Stimulated activated memory B cell treated with anti-CD40 and anti-IgM and Interleukin-4, amounts not matched to agents 10 μg/mL and 1 μg/mL and 100 μg/mL, for 72 hours (primary cell): ENCODE measurements at regions not wholly inside any gene's neighbourhood (a gene's known extent, or its start where the extent isn't known, plus 50 kb on each side); places are given as distances from the start of the nearest gene placed in this dataset.

ENCODE experiments used
- ATAC-seq: fragments of 150-1000 bp; cut with Tn5 transposase; 2 replicates; pipeline ENCODE4 v1.10.0; 2021
- H3K27ac Mint-ChIP-seq: one replicate; pipeline ENCODE4 v1.8.0; 2022; ENCODE audit warnings: mild to moderate bottlenecking, mixed read lengths
- H3K27me3 Mint-ChIP-seq: one replicate; pipeline ENCODE4 v1.8.0; 2022; ENCODE audit warnings: mixed read lengths
- H3K36me3 Mint-ChIP-seq: one replicate; pipeline ENCODE4 v1.8.0; 2022; ENCODE audit warnings: mixed read lengths
- H3K4me1 Mint-ChIP-seq: one replicate; pipeline ENCODE4 v1.8.0; 2022; ENCODE audit warnings: mixed read lengths
- H3K4me3 Mint-ChIP-seq: one replicate; pipeline ENCODE4 v1.8.0; 2022; ENCODE audit warnings: mild to moderate bottlenecking, moderate library complexity, mixed read lengths
- H3K9me3 Mint-ChIP-seq: one replicate; pipeline ENCODE4 v1.8.0; 2022; ENCODE audit warnings: mixed read lengths

GRCh38 chr12:65681226-65681625 is 143.1 kb upstream of the HMGA2 start:
- no peak for ATAC-seq
- Mint-ChIP-seq H3K27me3 (no peaks in the 10 kb centered on the region), H3K27ac (no peak overlapping the region), H3K9me3 (peaks cover 6% of the 10 kb centered on the region), H3K4me3 (no peak overlapping the region), H3K4me1 (no peaks in the 10 kb centered on the region), H3K36me3 (no peaks in the 10 kb centered on the region)

DNA sequence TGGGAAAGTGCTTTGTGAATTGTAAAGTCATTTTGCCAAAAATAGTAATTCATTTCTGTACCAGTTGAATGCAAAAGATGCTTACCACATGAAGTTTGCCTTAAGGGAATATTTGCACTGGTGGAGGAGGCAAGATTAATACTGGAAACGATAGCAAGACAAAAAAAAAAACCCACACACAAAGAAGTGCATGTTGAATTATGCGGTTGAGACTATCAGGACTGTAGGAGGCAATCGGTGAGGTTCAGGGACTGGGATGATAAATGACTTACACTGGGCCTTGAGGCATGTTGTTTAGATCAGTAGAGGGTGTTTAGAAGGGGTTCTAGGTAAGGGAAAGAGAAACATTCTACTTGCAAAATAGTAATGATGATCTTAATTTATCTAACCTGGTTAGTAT is 142.2 kb upstream of the HMGA2 start:
- Mint-ChIP-seq H3K9me3 (peaks cover 6% of the 10 kb centered on the region), H3K36me3 (no peaks in the 10 kb centered on the region), H3K4me1 (no peaks in the 10 kb centered on the region), H3K27me3 (no peaks in the 10 kb centered on the region), H3K4me3 (no peak overlapping the region), H3K27ac (no peak overlapping the region)
- no peak for ATAC-seq

GRCh38 chr12:65684906-65685305 is 139.4 kb upstream of the HMGA2 start:
- H3K4me3 Mint-ChIP-seq: no peak overlapping the region
- no peaks in the 10 kb centered on the region for H3K27me3 Mint-ChIP-seq
- no peaks in the 10 kb centered on the region for H3K4me1 Mint-ChIP-seq
- H3K36me3 Mint-ChIP-seq: no peaks in the 10 kb centered on the region
- peaks cover 6% of the 10 kb centered on the region for H3K9me3 Mint-ChIP-seq
- H3K27ac Mint-ChIP-seq: no peak overlapping the region
- no peak for ATAC-seq

GRCh38 chr12:65685514-65685913 is 138.8 kb upstream of the HMGA2 start:
- Mint-ChIP-seq H3K27me3 (no peaks in the 10 kb centered on the region), H3K4me3 (no peak overlapping the region), H3K9me3 (peaks cover 6% of the 10 kb centered on the region), H3K27ac (no peak overlapping the region), H3K4me1 (no peaks in the 10 kb centered on the region), H3K36me3 (no peaks in the 10 kb centered on the region)
- ATAC-seq: no peak

GRCh38 chr12:65689508-65689907 is 134.8 kb upstream of the HMGA2 start:
- Mint-ChIP-seq H3K27me3 (no peaks in the 10 kb centered on the region), H3K36me3 (no peaks in the 10 kb centered on the region), H3K27ac (no peak overlapping the region), H3K9me3 (peaks cover 3% of the 10 kb centered on the region), H3K4me1 (no peaks in the 10 kb centered on the region), H3K4me3 (no peak overlapping the region)
- ATAC-seq: no peak

GRCh38 chr12:65690477-65690876 is 133.8 kb upstream of the HMGA2 start:
- ATAC-seq: no peak
- Mint-ChIP-seq H3K27me3 (no peaks in the 10 kb centered on the region), H3K4me3 (no peak overlapping the region), H3K27ac (no peak overlapping the region), H3K36me3 (no peaks in the 10 kb centered on the region), H3K4me1 (no peaks in the 10 kb centered on the region), H3K9me3 (no peaks in the 10 kb centered on the region)

GRCh38 chr12:65694130-65694529 is 130.2 kb upstream of the HMGA2 start:
- Mint-ChIP-seq H3K36me3 (no peaks in the 10 kb centered on the region), H3K4me1 (no peaks in the 10 kb centered on the region), H3K4me3 (no peak overlapping the region), H3K27me3 (no peaks in the 10 kb centered on the region), H3K27ac (no peak overlapping the region), H3K9me3 (no peaks in the 10 kb centered on the region)
- ATAC-seq: no peak

GRCh38 chr12:65695113-65695865 is 129.0 kb upstream of the HMGA2 start:
- Mint-ChIP-seq H3K36me3 (no peaks in the 10 kb centered on the region), H3K27ac (no peak overlapping the region)
- ATAC-seq: no peak

DNA sequence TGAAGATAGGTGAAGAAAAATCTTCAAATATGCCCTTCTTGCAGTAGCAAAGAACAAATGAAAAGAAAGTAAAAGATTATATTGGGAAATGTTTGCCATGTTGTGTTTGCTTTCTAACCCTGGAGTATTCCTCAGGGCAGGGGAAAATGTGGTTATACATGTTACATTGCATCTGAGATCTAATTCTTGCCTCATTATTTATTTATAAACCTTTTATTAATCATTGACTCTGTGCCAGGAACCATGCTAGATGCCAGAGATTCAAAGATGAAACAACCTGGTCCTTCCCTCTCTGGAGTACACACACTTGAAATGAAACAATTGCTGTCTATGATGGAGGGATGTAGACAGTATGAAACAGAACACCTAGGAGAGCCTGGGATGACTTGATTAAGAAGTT is 128.1 kb upstream of the HMGA2 start:
- no peak for ATAC-seq
- Mint-ChIP-seq H3K4me3 (no peak overlapping the region), H3K27me3 (no peaks in the 10 kb centered on the region), H3K36me3 (no peaks in the 10 kb centered on the region), H3K27ac (no peak overlapping the region), H3K9me3 (no peaks in the 10 kb centered on the region), H3K4me1 (no peaks in the 10 kb centered on the region)

More at GRCh38 chr12:65695113-65695865, 129.0 kb upstream of the HMGA2 start:
- Mint-ChIP-seq H3K9me3 (no peaks in the 10 kb centered on the region), H3K4me1 (no peaks in the 10 kb centered on the region), H3K27me3 (no peaks in the 10 kb centered on the region), H3K4me3 (no peak overlapping the region)

GRCh38 chr12:65699251-65699650 is 125.0 kb upstream of the HMGA2 start:
- H3K27ac Mint-ChIP-seq: no peak overlapping the region
- ATAC-seq: no peak
- H3K27me3 Mint-ChIP-seq: no peaks in the 10 kb centered on the region
- H3K9me3 Mint-ChIP-seq: peaks cover 2% of the 10 kb centered on the region
- H3K4me1 Mint-ChIP-seq: no peaks in the 10 kb centered on the region
- no peak overlapping the region for H3K4me3 Mint-ChIP-seq
- no peaks in the 10 kb centered on the region for H3K36me3 Mint-ChIP-seq

GRCh38 chr12:65703176-65703575 is 121.1 kb upstream of the HMGA2 start:
- H3K4me3 Mint-ChIP-seq: no peak overlapping the region
- no peaks in the 10 kb centered on the region for H3K27me3 Mint-ChIP-seq
- H3K27ac Mint-ChIP-seq: no peak overlapping the region
- no peaks in the 10 kb centered on the region for H3K4me1 Mint-ChIP-seq
- no peaks in the 10 kb centered on the region for H3K36me3 Mint-ChIP-seq
- ATAC-seq: no peak
- peaks cover 19% of the 10 kb centered on the region for H3K9me3 Mint-ChIP-seq

DNA sequence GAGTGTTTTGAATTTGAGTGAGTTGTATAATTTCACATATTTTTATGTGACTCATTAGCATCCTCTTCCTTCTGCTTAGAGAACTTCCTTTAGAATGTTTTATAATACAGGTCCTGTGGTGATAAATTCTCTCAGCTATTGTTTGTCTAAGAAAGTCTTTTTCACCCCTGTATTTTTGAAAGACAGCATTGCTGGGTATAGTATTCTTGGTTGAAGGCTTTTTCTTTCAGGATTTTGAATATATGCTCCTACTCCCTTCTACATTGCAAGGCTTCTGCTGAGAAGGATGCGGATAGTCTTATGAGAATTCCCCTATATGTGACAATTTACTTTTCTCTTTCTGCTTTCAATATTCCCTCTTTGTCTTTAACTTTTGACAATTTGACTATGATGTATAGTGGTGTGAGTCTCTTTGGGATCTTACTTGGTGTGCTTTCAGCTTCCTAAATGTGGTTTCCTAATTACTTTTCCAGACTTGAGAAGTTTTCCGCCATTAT is 118.9 kb upstream of the HMGA2 start:
- H3K27ac Mint-ChIP-seq: no peak overlapping the region
- H3K36me3 Mint-ChIP-seq: no peaks in the 10 kb centered on the region
- H3K4me1 Mint-ChIP-seq: no peaks in the 10 kb centered on the region

GRCh38 chr12:65707051-65707450 is 117.2 kb upstream of the HMGA2 start:
- H3K4me3 Mint-ChIP-seq: no peak overlapping the region
- peaks cover 19% of the 10 kb centered on the region for H3K9me3 Mint-ChIP-seq
- ATAC-seq: no peak
- H3K27me3 Mint-ChIP-seq: peaks cover 8% of the 10 kb centered on the region
- H3K36me3 Mint-ChIP-seq: no peaks in the 10 kb centered on the region
- no peak overlapping the region for H3K27ac Mint-ChIP-seq
- H3K4me1 Mint-ChIP-seq: no peaks in the 10 kb centered on the region

More for the DNA sequence above, 118.9 kb upstream of the HMGA2 start:
- H3K27me3 Mint-ChIP-seq: no peaks in the 10 kb centered on the region
- peaks cover 19% of the 10 kb centered on the region for H3K9me3 Mint-ChIP-seq
- no peak for ATAC-seq
- no peak overlapping the region for H3K4me3 Mint-ChIP-seq

DNA sequence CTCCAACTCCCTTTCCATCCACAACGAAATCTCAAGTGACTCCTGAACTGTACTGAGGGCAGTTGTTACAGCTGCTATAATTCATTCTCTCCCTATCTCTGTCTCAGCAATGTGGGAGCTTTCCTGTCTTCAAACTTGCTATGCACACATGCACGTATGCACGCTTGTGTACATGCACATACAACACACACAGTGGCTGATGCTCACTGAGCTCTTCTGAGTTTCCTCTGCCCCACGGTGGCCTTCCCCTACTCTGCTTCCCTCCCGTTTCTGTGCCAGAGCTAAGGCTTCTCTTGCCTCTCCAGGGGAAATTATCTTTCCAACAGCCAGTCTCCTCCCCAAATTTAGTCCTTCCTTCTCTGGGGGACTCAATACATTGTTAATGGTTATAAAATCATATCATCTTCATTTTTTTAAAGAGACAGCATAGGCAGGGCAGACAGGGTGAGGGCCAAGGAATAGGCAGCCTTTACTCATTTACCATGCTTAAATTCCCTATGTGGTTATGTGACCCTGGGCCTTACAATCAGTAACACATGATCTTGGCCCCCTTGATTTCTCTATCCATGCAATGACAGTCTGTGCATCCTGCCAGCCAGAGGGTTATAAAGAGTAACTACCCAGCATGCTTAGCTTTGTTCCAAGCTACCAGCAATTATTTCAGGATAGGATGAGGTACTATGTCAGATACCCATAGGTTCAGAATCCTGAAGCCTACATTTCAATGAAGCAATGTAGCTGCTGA is 111.9 kb upstream of the HMGA2 start:
- peaks cover 8% of the 10 kb centered on the region for H3K27me3 Mint-ChIP-seq
- no peaks in the 10 kb centered on the region for H3K36me3 Mint-ChIP-seq
- no peak overlapping the region for H3K4me3 Mint-ChIP-seq
- no peak overlapping the region for H3K27ac Mint-ChIP-seq
- ATAC-seq: no peak
- no peaks in the 10 kb centered on the region for H3K4me1 Mint-ChIP-seq
- H3K9me3 Mint-ChIP-seq: no peaks in the 10 kb centered on the region

DNA sequence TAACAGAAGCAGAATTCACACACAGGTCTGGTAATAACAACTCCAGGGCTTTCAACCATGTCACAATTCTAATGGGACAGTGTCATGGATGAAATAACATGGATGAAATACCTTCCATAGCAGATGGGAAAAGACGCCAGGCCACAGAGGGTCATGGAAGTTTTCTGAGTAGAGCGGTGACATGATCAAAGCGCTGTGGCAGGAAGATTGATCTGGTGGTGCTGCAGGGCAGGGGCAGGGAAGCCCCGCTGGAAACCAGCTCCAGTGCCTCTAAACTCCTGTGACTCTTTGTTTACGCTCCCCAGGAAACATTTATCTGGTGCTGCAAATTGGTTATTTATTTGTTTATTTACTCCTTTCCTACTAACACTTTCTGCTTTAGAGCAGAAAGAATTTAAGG is 108.3 kb upstream of the HMGA2 start:
- H3K27me3 Mint-ChIP-seq: peaks cover 18% of the 10 kb centered on the region
- no peaks in the 10 kb centered on the region for H3K36me3 Mint-ChIP-seq
- no peak overlapping the region for H3K27ac Mint-ChIP-seq
- H3K4me1 Mint-ChIP-seq: no peaks in the 10 kb centered on the region
- H3K4me3 Mint-ChIP-seq: no peak overlapping the region
- H3K9me3 Mint-ChIP-seq: peaks cover 2% of the 10 kb centered on the region
- no peak for ATAC-seq
